Nephron (organoid): ENCODE measurements at regions not wholly inside any gene's neighbourhood (a gene's known extent, or its start where the extent isn't known, plus 50 kb on each side); places are given as distances from the start of the nearest gene placed in this dataset.

Source experiments
- H3K27ac Mint-ChIP-seq, 3 experiments: 2 replicates each; pipeline ENCODE4 v1.8.0; 2020; ENCODE audit warnings: mixed read lengths in 3 of 3, mild to moderate bottlenecking in 2 of 3, moderate library complexity in 1 of 3
- H3K27me3 Mint-ChIP-seq: 2 replicates; pipeline ENCODE4 v1.8.0; 2021; ENCODE audit warnings: low read depth, mild to moderate bottlenecking, moderate library complexity, mixed read lengths
- H3K36me3 Mint-ChIP-seq: 2 replicates; pipeline ENCODE4 v1.8.0; 2020; ENCODE audit warnings: low read depth, mixed read lengths
- H3K4me1 Mint-ChIP-seq: 2 replicates; pipeline ENCODE4 v1.8.0; 2020; ENCODE audit warnings: mixed read lengths
- H3K4me3 Mint-ChIP-seq, 3 experiments: 2 replicates each; pipeline ENCODE4 v1.8.0; 2020; ENCODE audit warnings: mild to moderate bottlenecking in 3 of 3, mixed read lengths in 3 of 3, moderate library complexity in 2 of 3
- H3K9me3 Mint-ChIP-seq: 2 replicates; pipeline ENCODE4 v1.8.0; 2020; ENCODE audit warnings: mixed read lengths
- TF ChIP-seq, protein P1 (sequence below), 3 experiments: fragments of 200-600 bp; sonication (generic); IDR thresholded peaks; one replicate each; pipeline ENCODE4 v1.5.0; 2021; ENCODE audit warnings: antibody characterized with exemption in 3 of 3; ENCODE audit not compliant: unreplicated experiment in 3 of 3

- Mint-ChIP-seq H3K27ac (peak overlapping the region in 1 of 3 experiments; percentile 13), H3K27me3 (no peaks in the 10 kb centered on the region), H3K9me3 (no peaks in the 10 kb centered on the region), H3K4me1 (peaks cover 37% of the 10 kb centered on the region), H3K36me3 (no peaks in the 10 kb centered on the region), H3K4me3 (no peak overlapping the region)
- TF ChIP-seq, protein P1, sequence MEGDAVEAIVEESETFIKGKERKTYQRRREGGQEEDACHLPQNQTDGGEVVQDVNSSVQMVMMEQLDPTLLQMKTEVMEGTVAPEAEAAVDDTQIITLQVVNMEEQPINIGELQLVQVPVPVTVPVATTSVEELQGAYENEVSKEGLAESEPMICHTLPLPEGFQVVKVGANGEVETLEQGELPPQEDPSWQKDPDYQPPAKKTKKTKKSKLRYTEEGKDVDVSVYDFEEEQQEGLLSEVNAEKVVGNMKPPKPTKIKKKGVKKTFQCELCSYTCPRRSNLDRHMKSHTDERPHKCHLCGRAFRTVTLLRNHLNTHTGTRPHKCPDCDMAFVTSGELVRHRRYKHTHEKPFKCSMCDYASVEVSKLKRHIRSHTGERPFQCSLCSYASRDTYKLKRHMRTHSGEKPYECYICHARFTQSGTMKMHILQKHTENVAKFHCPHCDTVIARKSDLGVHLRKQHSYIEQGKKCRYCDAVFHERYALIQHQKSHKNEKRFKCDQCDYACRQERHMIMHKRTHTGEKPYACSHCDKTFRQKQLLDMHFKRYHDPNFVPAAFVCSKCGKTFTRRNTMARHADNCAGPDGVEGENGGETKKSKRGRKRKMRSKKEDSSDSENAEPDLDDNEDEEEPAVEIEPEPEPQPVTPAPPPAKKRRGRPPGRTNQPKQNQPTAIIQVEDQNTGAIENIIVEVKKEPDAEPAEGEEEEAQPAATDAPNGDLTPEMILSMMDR (IDR thresholded peaks at IDR 0.05; ENCODE audit: unreplicated experiment in 3 of 3), result no peak
These were observed 353.7 kb upstream of the ACTBL2 start for GRCh38 chr5:57836331-57836730.

- H3K27ac Mint-ChIP-seq, result peak overlapping the region; percentile 55 to 81 (median 79)
These were observed 352.4 kb upstream of the ACTBL2 start for GRCh38 chr5:57834829-57835608.

GRCh38 chr5:57833489-57833888, 350.9 kb upstream of the ACTBL2 start:
- Mint-ChIP-seq H3K27ac (no peak overlapping the region), H3K36me3 (no peaks in the 10 kb centered on the region), H3K9me3 (no peaks in the 10 kb centered on the region), H3K4me3 (no peak overlapping the region), H3K27me3 (no peaks in the 10 kb centered on the region), H3K4me1 (peaks cover 16% of the 10 kb centered on the region)
- TF ChIP-seq, protein P1 (IDR thresholded peaks at IDR 0.05; ENCODE audit: unreplicated experiment in 3 of 3), result no peak

More at GRCh38 chr5:57834829-57835608, 352.4 kb upstream of the ACTBL2 start:
- no peak overlapping the region for H3K4me3 Mint-ChIP-seq
- no peaks in the 10 kb centered on the region for H3K9me3 Mint-ChIP-seq
- TF ChIP-seq, protein P1 (IDR thresholded peaks at IDR 0.05; ENCODE audit: unreplicated experiment in 3 of 3), result no peak
- no peaks in the 10 kb centered on the region for H3K36me3 Mint-ChIP-seq
- no peaks in the 10 kb centered on the region for H3K27me3 Mint-ChIP-seq
- peaks cover 24% of the 10 kb centered on the region for H3K4me1 Mint-ChIP-seq

DNA sequence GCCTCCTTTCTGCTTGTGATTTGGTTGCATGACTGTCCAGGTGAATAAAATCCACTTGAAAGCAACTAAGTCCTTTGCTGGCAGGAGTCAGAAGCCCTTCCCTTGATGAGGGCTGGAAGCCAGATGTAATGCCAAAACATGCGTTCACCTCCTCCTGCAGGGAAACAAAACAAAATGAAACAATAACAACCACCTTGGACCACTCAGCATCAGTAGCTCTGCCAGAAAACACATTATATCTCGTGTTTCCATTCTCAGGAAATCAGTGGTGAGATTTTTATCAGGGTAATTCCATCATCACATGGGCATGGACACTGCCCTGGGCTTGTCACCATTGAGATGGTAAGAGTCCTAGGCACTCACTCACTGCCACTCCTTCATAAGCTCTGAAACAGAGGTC, 350.3 kb upstream of the ACTBL2 start:
- Mint-ChIP-seq H3K27me3 (no peaks in the 10 kb centered on the region), H3K36me3 (no peaks in the 10 kb centered on the region), H3K27ac (no peak overlapping the region), H3K9me3 (no peaks in the 10 kb centered on the region), H3K4me3 (no peak overlapping the region), H3K4me1 (peaks cover 16% of the 10 kb centered on the region)
- TF ChIP-seq, protein P1 (IDR thresholded peaks at IDR 0.05; ENCODE audit: unreplicated experiment in 3 of 3), result no peak

DNA sequence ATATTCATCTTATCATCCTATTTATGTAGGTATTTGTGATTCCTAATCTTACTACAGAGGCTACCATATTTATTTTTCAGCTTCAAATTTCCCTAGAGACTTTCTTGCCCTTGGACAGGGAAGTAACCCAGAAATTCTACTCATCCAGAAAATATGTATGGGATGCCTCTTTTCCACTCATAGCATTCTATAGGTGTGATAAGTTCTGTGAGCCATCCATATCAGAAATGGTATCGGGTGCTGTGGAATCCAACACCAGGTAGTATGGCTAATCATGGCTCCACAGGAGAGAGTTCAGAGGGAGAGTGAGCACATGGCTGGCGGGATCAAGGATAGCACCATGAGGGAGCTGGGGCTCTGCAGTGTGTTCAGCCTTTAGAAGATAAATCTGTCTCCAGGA, 349.3 kb upstream of the ACTBL2 start:
- H3K27me3 Mint-ChIP-seq, result no peaks in the 10 kb centered on the region
- no peak overlapping the region for H3K27ac Mint-ChIP-seq
- H3K4me3 Mint-ChIP-seq, result no peak overlapping the region
- no peaks in the 10 kb centered on the region for H3K36me3 Mint-ChIP-seq
- H3K9me3 Mint-ChIP-seq, result no peaks in the 10 kb centered on the region
- H3K4me1 Mint-ChIP-seq, result peaks cover 12% of the 10 kb centered on the region
- TF ChIP-seq, protein P1 (IDR thresholded peaks at IDR 0.05; ENCODE audit: unreplicated experiment in 3 of 3), result no peak

DNA sequence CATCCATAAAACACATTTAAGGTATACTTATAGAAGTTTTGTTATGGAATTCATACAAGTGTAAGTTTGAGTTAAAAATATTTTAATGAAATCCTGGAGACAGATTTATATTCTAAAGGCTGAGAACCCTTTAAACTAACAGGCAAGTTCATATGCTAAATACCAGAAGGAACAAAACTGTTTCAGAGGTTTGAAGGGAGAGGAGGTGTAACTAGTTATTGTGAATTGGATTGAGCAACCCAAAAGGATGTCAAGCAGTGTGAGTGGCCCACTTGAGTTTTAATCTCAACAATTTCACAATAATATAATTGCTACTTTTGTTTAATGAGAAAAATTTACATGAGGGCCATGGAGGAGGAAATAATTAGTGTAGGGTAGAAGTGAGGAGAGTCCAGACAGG, 348.5 kb upstream of the ACTBL2 start:
- peaks cover 12% of the 10 kb centered on the region for H3K4me1 Mint-ChIP-seq
- no peaks in the 10 kb centered on the region for H3K36me3 Mint-ChIP-seq
- TF ChIP-seq, protein P1 (IDR thresholded peaks at IDR 0.05; ENCODE audit: unreplicated experiment in 3 of 3), result no peak
- H3K27ac Mint-ChIP-seq, result no peak overlapping the region
- no peaks in the 10 kb centered on the region for H3K27me3 Mint-ChIP-seq
- no peaks in the 10 kb centered on the region for H3K9me3 Mint-ChIP-seq
- H3K4me3 Mint-ChIP-seq, result no peak overlapping the region
